ENCODE measurements at regions not wholly inside any gene's neighbourhood (a gene's known extent, or its start where the extent isn't known, plus 50 kb on each side); places are given as distances from the start of the nearest gene placed in this dataset.

GRCh38 chr5:89606939-89607534 is 724.1 kb upstream of the MEF2C start:
- H3K9ac ChIP-seq (ENCODE audit: insufficient read depth in 1 of 2, low read length in 2 of 2): no peak overlapping the region
- H3K27me3 ChIP-seq (ENCODE audit: control insufficient read depth in 3 of 3, insufficient read depth in 3 of 3, low read length in 2 of 3): no peaks in the 10 kb centered on the region
- no peak overlapping the region for H3K27ac ChIP-seq (ENCODE audit: low read depth in 1 of 2, low read length in 1 of 2)
- WGBS, 2 donors: 73 to 87% methylated on average over 4 of the region's 4 CpGs
- H3K4me3 ChIP-seq: no peak overlapping the region
- no peaks in the 10 kb centered on the region for H3K36me3 ChIP-seq (ENCODE audit: control insufficient read depth in 4 of 4, insufficient read depth in 4 of 4, low read length in 4 of 4)
- H3K9me3 ChIP-seq (ENCODE audit: control insufficient read depth in 4 of 4, insufficient read depth in 3 of 4, low read length in 3 of 4): no peaks in the 10 kb centered on the region
- DNase-seq (no peak), ATAC-seq (ENCODE audit: insufficient read depth, low FRiP score) (no peak)
- TF ChIP-seq CTCF (IDR thresholded peaks at IDR 0.05; ENCODE audit: control extremely low read depth, extremely low read depth): no peak
- no peaks in the 10 kb centered on the region for H3K4me1 ChIP-seq (ENCODE audit: control insufficient read depth in 5 of 5, insufficient read depth in 5 of 5, low read length in 5 of 5)

- no peak for TF ChIP-seq CTCF (IDR thresholded peaks at IDR 0.05; ENCODE audit: control extremely low read depth, extremely low read depth)
- 89 to 97% methylated on average over 1 of the region's 1 CpG for WGBS, 2 donors
- ATAC-seq (ENCODE audit: insufficient read depth, low FRiP score) (no peak), DNase-seq (no peak)
- Histone ChIP-seq H3K4me1 (ENCODE audit: control insufficient read depth in 5 of 5, insufficient read depth in 5 of 5, low read length in 5 of 5) (no peaks in the 10 kb centered on the region), H3K9ac (ENCODE audit: insufficient read depth in 1 of 2, low read length in 2 of 2) (no peak overlapping the region), H3K36me3 (ENCODE audit: control insufficient read depth in 4 of 4, insufficient read depth in 4 of 4, low read length in 4 of 4) (no peaks in the 10 kb centered on the region), H3K4me3 (no peak overlapping the region), H3K9me3 (ENCODE audit: control insufficient read depth in 4 of 4, insufficient read depth in 3 of 4, low read length in 3 of 4) (peaks cover 0 to 2% (median 0%) of the 10 kb centered on the region in 4 donors), H3K27ac (ENCODE audit: low read depth in 1 of 2, low read length in 1 of 2) (no peak overlapping the region), H3K27me3 (ENCODE audit: control insufficient read depth in 3 of 3, insufficient read depth in 3 of 3, low read length in 2 of 3) (no peaks in the 10 kb centered on the region)
Observed at GRCh38 chr5:89604342-89604741, 721.4 kb upstream of the MEF2C start.

GRCh38 chr5:89601880-89602279 is 718.9 kb upstream of the MEF2C start:
- no peaks in the 10 kb centered on the region for H3K36me3 ChIP-seq (ENCODE audit: control insufficient read depth in 4 of 4, insufficient read depth in 4 of 4, low read length in 4 of 4)
- no peaks in the 10 kb centered on the region for H3K4me1 ChIP-seq (ENCODE audit: control insufficient read depth in 5 of 5, insufficient read depth in 5 of 5, low read length in 5 of 5)
- DNase-seq (no peak), ATAC-seq (ENCODE audit: insufficient read depth, low FRiP score) (no peak)
- H3K9ac ChIP-seq (ENCODE audit: insufficient read depth in 1 of 2, low read length in 2 of 2): no peak overlapping the region
- TF ChIP-seq CTCF (IDR thresholded peaks at IDR 0.05; ENCODE audit: control extremely low read depth, extremely low read depth): no peak
- no peaks in the 10 kb centered on the region for H3K27me3 ChIP-seq (ENCODE audit: control insufficient read depth in 3 of 3, insufficient read depth in 3 of 3, low read length in 2 of 3)
- H3K4me3 ChIP-seq: no peak overlapping the region
- peaks cover 0 to 2% (median 0%) of the 10 kb centered on the region in 4 donors for H3K9me3 ChIP-seq (ENCODE audit: control insufficient read depth in 4 of 4, insufficient read depth in 3 of 4, low read length in 3 of 4)
- 95 to 97% methylated on average over 12 of the region's 12 CpGs for WGBS, 2 donors
- no peak overlapping the region for H3K27ac ChIP-seq (ENCODE audit: low read depth in 1 of 2, low read length in 1 of 2)

GRCh38 chr5:89597878-89598277 is 714.9 kb upstream of the MEF2C start:
- TF ChIP-seq CTCF (IDR thresholded peaks at IDR 0.05; ENCODE audit: control extremely low read depth, extremely low read depth): no peak
- WGBS, 2 donors: 90 to 96% methylated on average over 1 of the region's 1 CpG
- no peak overlapping the region for H3K27ac ChIP-seq (ENCODE audit: low read depth in 1 of 2, low read length in 1 of 2)
- H3K4me3 ChIP-seq: no peak overlapping the region
- peaks cover 0 to 2% (median 0%) of the 10 kb centered on the region in 4 donors for H3K9me3 ChIP-seq (ENCODE audit: control insufficient read depth in 4 of 4, insufficient read depth in 3 of 4, low read length in 3 of 4)
- no peaks in the 10 kb centered on the region for H3K27me3 ChIP-seq (ENCODE audit: control insufficient read depth in 3 of 3, insufficient read depth in 3 of 3, low read length in 2 of 3)
- no peak overlapping the region for H3K9ac ChIP-seq (ENCODE audit: insufficient read depth in 1 of 2, low read length in 2 of 2)
- DNase-seq: no peak
- no peaks in the 10 kb centered on the region for H3K36me3 ChIP-seq (ENCODE audit: control insufficient read depth in 4 of 4, insufficient read depth in 4 of 4, low read length in 4 of 4)
- no peak for ATAC-seq (ENCODE audit: insufficient read depth, low FRiP score)
- H3K4me1 ChIP-seq (ENCODE audit: control insufficient read depth in 5 of 5, insufficient read depth in 5 of 5, low read length in 5 of 5): no peaks in the 10 kb centered on the region

Measured in lung (tissue), 11 donors.